ENCODE measurements at regions not wholly inside any gene's neighbourhood (a gene's known extent, or its start where the extent isn't known, plus 50 kb on each side); places are given as distances from the start of the nearest gene placed in this dataset.

DNA sequence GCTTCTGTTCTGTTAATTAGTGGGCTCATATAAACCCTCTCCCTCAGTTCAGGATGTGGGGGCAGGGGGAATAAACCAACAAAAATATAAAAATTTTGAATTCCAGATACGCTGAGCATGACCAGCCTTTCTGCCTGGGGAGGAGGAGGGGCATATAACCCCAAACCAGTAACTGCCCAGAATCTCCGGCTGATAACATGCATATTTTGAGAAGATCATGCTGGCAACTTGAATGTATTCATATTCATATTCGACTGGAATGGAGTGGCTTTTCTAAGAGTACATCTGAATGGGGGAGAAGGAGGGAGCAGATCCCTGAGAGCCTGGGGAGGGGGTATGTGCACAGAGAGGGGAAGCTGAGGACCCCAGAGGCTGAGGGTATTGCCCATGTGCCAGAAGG lies 54.5 kb upstream of the LCTL start:
- TF ChIP-seq, protein P1, sequence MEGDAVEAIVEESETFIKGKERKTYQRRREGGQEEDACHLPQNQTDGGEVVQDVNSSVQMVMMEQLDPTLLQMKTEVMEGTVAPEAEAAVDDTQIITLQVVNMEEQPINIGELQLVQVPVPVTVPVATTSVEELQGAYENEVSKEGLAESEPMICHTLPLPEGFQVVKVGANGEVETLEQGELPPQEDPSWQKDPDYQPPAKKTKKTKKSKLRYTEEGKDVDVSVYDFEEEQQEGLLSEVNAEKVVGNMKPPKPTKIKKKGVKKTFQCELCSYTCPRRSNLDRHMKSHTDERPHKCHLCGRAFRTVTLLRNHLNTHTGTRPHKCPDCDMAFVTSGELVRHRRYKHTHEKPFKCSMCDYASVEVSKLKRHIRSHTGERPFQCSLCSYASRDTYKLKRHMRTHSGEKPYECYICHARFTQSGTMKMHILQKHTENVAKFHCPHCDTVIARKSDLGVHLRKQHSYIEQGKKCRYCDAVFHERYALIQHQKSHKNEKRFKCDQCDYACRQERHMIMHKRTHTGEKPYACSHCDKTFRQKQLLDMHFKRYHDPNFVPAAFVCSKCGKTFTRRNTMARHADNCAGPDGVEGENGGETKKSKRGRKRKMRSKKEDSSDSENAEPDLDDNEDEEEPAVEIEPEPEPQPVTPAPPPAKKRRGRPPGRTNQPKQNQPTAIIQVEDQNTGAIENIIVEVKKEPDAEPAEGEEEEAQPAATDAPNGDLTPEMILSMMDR (IDR thresholded peaks at IDR 0.05; ENCODE audit: low read depth, low read length, poor library complexity, severe bottlenecking): no peak
- no peak for TF ChIP-seq EZH2phosphoT487 (IDR thresholded peaks at IDR 0.05; ENCODE audit: borderline replicate concordance, low read length)
